B cell (primary cell): ENCODE measurements at regions not wholly inside any gene's neighbourhood (a gene's known extent, or its start where the extent isn't known, plus 50 kb on each side); places are given as distances from the start of the nearest gene placed in this dataset.

Experiments
- ATAC-seq: fragments of 200-7000 bp; cut with Tn5 transposase; one replicate; pipeline ENCODE4 v1.10.0; 2021; ENCODE audit warnings: low read depth, mild to moderate bottlenecking, moderate number of reproducible peaks, moderate library complexity
- CTCF ChIA-PET: fragments of 350-600 bp; sonication (Branson Sonifier 250); formaldehyde crosslinking; loops from one replicate; lab custom pipeline; 2021; ENCODE audit warnings: antibody characterized with exemption, inconsistent platforms; lab: Charles Lee
- POLR2A ChIA-PET: fragments of 350-600 bp; sonication (Branson Sonifier 250); formaldehyde crosslinking; loops from one replicate; lab custom pipeline; 2021; ENCODE audit warnings: antibody characterized with exemption; lab: Charles Lee
- DNase-seq: peaks from one replicate; pipeline ENCODE4 v3.0.0; 2013
- H2AFZ ChIP-seq: 2 replicates; pipeline ENCODE4 v1.6.1; 2012; ENCODE audit warnings: mild to moderate bottlenecking, low read depth, low read length; ENCODE audit not compliant: insufficient read depth, poor library complexity, severe bottlenecking
- H3K27ac ChIP-seq, 2 donors: 1 replicate in 1 of 2; 2 replicates in 1 of 2; pipeline ENCODE4 v1.5.1; 2012 to 2013; ENCODE audit warnings: low read length in 2 of 2, mild to moderate bottlenecking in 2 of 2, moderate library complexity in 1 of 2
- H3K27me3 ChIP-seq, 4 experiments: fragments of 200-600 bp in 1 of 4; sonication (generic) in 1 of 4; replicated peaks in 1 of 4; 1 replicate in 2 of 4; 2 replicates in 2 of 4; pipeline versions ENCODE4 v1.6.1 to v1.7.0; 2013 to 2016; ENCODE audit warnings: low read length in 3 of 4, mild to moderate bottlenecking in 2 of 4, mixed read lengths in 1 of 4, moderate library complexity in 1 of 4; ENCODE audit not compliant: insufficient read depth in 4 of 4, control insufficient read depth in 3 of 4; ENCODE audit errors: control extremely low read depth in 1 of 4
- H3K36me3 ChIP-seq, 2 experiments: replicated peaks in 1 of 2; 1 replicate in 1 of 2; 2 replicates in 1 of 2; pipeline versions ENCODE4 v1.6.1 to v1.7.1; 2013; ENCODE audit warnings: low read length in 1 of 2; ENCODE audit not compliant: insufficient read depth in 2 of 2, control insufficient read depth in 1 of 2; ENCODE audit errors: control extremely low read depth in 1 of 2, extremely low read depth in 1 of 2
- H3K4me1 ChIP-seq, 2 donors: fragments of 200-600 bp in 1 of 2; sonication (generic) in 1 of 2; 1 replicate in 1 of 2; 2 replicates in 1 of 2; pipeline versions ENCODE4 v1.5.1 to v1.6.1; 2013 to 2017; ENCODE audit warnings: low read length in 2 of 2; ENCODE audit not compliant: control insufficient read depth in 2 of 2, insufficient read depth in 2 of 2
- H3K4me2 ChIP-seq: replicated peaks from 2 replicates; pipeline ENCODE3; 2012; ENCODE audit warnings: mild to moderate bottlenecking, low read depth, low read length; ENCODE audit not compliant: poor library complexity, severe bottlenecking
- H3K4me3 ChIP-seq, 5 experiments: fragments of 200-600 bp in 1 of 5; sonication (generic) in 1 of 5; 1 replicate in 3 of 5; 2 replicates in 2 of 5; pipeline versions ENCODE4 v1.5.1 to v1.7.0; 2011 to 2016; ENCODE audit warnings: low read length in 4 of 5, mild to moderate bottlenecking in 4 of 5, low read depth in 2 of 5, control low read depth in 1 of 5, moderate library complexity in 1 of 5; ENCODE audit not compliant: insufficient read depth in 1 of 5; ENCODE audit errors: control extremely low read depth in 1 of 5, extremely low read depth in 1 of 5
- H3K79me2 ChIP-seq: fragments of 200-600 bp; sonication (generic); one replicate; pipeline ENCODE4 v1.6.0; 2016; ENCODE audit warnings: low read length; ENCODE audit not compliant: control insufficient read depth, insufficient read depth
- H3K9ac ChIP-seq: fragments of 200-600 bp; sonication (generic); 2 replicates; pipeline ENCODE4 v1.6.1; 2017; ENCODE audit warnings: mild to moderate bottlenecking, low read length, moderate library complexity
- H3K9me3 ChIP-seq, 3 donors: one replicate each; pipeline versions ENCODE4 v1.6.1 to v1.7.1; 2013; ENCODE audit warnings: low read length in 2 of 3; ENCODE audit not compliant: control insufficient read depth in 2 of 3, insufficient read depth in 1 of 3; ENCODE audit errors: control extremely low read depth in 1 of 3
- H4K20me1 ChIP-seq: 2 replicates; pipeline ENCODE4 v1.6.0; 2012; ENCODE audit warnings: mild to moderate bottlenecking, low read length; ENCODE audit not compliant: insufficient read depth, control insufficient read depth, poor library complexity, severe bottlenecking
- H3K27ac Mint-ChIP-seq: one replicate; pipeline ENCODE4 v1.8.0; 2021; ENCODE audit warnings: mixed read lengths
- H3K27me3 Mint-ChIP-seq: one replicate; pipeline ENCODE4 v1.8.0; 2021; ENCODE audit warnings: mixed read lengths
- H3K4me1 Mint-ChIP-seq: one replicate; pipeline ENCODE4 v1.8.0; 2021; ENCODE audit warnings: mixed read lengths
- H3K4me3 Mint-ChIP-seq: one replicate; pipeline ENCODE4 v1.8.0; 2021; ENCODE audit warnings: mixed read lengths
- H3K9me3 Mint-ChIP-seq: one replicate; pipeline ENCODE4 v1.8.0; 2022; ENCODE audit warnings: mixed read lengths; ENCODE audit not compliant: insufficient read depth
- EZH2 ChIP-seq: IDR thresholded peaks from 2 replicates; pipeline ENCODE4 v1.6.1; 2012; ENCODE audit warnings: borderline replicate concordance, low read depth, mild to moderate bottlenecking, moderate library complexity, low read length; ENCODE audit not compliant: insufficient read depth, poor library complexity, severe bottlenecking
- whole genome bisulfite sequencing: methylation state at CpG from one replicate; pipeline ENCODE4 v1.1.5; 2013; ENCODE audit warnings: missing lambda C conversion rate; ENCODE audit not compliant: insufficient coverage; 5-methylcytosine and 5-hydroxymethylcytosine counted together
- intact Hi-C: fragments of 100-400 bp; cut with micrococcal nuclease; formaldehyde crosslinking; loops from one replicate; pipeline ENCODE4 v1.10.0; 2022
- TF ChIP-seq, protein P1 (sequence below): fragments of 200-600 bp; IDR thresholded peaks from one replicate; pipeline ENCODE4 v1.8.0; 2022; ENCODE audit warnings: antibody characterized with exemption, mild to moderate bottlenecking

DNA sequence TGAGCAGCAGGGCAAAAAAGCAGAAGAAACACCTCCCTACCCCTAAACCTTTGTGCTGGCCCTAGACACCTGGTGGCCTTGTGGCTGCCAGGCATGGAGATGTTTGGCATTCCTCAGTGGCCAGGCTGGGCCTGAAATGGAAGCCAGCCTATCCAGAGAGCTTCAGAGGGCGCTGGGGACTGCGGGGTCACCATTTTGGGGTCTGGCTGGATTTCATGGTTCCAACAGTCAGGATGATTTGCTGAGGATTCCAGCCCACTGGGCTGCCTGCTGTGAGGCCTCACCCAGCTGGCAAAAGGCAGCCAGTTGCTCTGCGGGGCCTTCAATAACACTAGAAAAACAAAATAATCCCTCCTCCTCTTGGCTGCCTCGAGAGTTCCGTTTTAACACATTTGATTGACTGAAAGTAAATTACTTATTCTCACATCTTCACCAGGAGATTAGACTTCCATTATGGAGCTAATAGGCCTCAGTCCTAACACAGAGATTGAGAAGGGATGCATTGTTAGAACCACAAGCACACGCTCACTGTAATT is 154.1 kb downstream of the EN1 start:
- no peaks in the 10 kb centered on the region for H3K4me1 Mint-ChIP-seq
- no peaks in the 10 kb centered on the region for H3K27me3 Mint-ChIP-seq
- Histone ChIP-seq H4K20me1 (no peaks in the 10 kb centered on the region), H3K9me3 (peaks cover 0 to 14% (median 0%) of the 10 kb centered on the region in 3 donors), H3K4me3 (no peak overlapping the region), H3K9ac (no peak overlapping the region), H3K27ac (no peak overlapping the region), H2AFZ (no peak overlapping the region), H3K79me2 (no peaks in the 10 kb centered on the region), H3K36me3 (no peaks in the 10 kb centered on the region), H3K4me2 (no peak overlapping the region), H3K27me3 (no peaks in the 10 kb centered on the region), H3K4me1 (no peaks in the 10 kb centered on the region)
- DNase-seq (no peak), ATAC-seq (no peak)
- H3K27ac Mint-ChIP-seq: no peak overlapping the region
- H3K4me3 Mint-ChIP-seq: no peak overlapping the region
- 74% methylated on average over 3 of the region's 6 CpGs for WGBS
- peaks cover 3% of the 10 kb centered on the region for H3K9me3 Mint-ChIP-seq
- TF ChIP-seq, protein P1, sequence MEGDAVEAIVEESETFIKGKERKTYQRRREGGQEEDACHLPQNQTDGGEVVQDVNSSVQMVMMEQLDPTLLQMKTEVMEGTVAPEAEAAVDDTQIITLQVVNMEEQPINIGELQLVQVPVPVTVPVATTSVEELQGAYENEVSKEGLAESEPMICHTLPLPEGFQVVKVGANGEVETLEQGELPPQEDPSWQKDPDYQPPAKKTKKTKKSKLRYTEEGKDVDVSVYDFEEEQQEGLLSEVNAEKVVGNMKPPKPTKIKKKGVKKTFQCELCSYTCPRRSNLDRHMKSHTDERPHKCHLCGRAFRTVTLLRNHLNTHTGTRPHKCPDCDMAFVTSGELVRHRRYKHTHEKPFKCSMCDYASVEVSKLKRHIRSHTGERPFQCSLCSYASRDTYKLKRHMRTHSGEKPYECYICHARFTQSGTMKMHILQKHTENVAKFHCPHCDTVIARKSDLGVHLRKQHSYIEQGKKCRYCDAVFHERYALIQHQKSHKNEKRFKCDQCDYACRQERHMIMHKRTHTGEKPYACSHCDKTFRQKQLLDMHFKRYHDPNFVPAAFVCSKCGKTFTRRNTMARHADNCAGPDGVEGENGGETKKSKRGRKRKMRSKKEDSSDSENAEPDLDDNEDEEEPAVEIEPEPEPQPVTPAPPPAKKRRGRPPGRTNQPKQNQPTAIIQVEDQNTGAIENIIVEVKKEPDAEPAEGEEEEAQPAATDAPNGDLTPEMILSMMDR: no peak
- TF ChIP-seq EZH2: no peak
- intact Hi-C loops: no loop called here
- POLR2A ChIA-PET: no interaction called here
- CTCF ChIA-PET: no interaction called here

DNA sequence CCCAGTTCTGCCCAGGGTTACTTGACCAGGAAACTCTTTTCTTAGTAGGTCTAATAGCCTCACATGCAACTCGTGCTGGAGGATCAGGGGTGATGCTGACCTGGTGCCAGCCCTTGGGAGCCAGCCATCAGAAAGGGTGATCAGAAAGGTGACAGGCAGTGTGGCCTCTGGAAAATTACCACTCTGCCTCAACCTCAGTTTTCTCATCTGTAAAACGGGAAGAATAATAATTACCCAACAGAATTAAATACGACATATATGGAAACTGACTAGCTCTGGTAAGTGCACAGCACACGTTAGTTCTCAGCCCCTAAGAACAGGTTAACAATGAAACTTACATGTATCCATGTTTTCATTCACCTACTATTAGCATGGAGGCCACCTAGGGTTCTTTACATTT is 157.6 kb downstream of the EN1 start:
- TF ChIP-seq, protein P1: no peak
- TF ChIP-seq EZH2: no peak
- Mint-ChIP-seq H3K4me1 (no peaks in the 10 kb centered on the region), H3K27me3 (no peaks in the 10 kb centered on the region), H3K27ac (no peak overlapping the region), H3K4me3 (no peak overlapping the region), H3K9me3 (no peaks in the 10 kb centered on the region)
- no peaks in the 10 kb centered on the region for H4K20me1 ChIP-seq
- H3K4me1 ChIP-seq: no peaks in the 10 kb centered on the region
- intact Hi-C loops: no loop called here
- H2AFZ ChIP-seq: no peak overlapping the region
- ChIA-PET CTCF (no interaction called here), POLR2A (no interaction called here)
- no peaks in the 10 kb centered on the region for H3K36me3 ChIP-seq
- H3K27ac ChIP-seq: no peak overlapping the region
- peaks cover 0 to 13% (median 0%) of the 10 kb centered on the region in 3 donors for H3K9me3 ChIP-seq
- WGBS: 90% methylated on average over 4 of the region's 4 CpGs
- H3K4me2 ChIP-seq: no peak overlapping the region
- no peak overlapping the region for H3K9ac ChIP-seq
- H3K79me2 ChIP-seq: no peaks in the 10 kb centered on the region
- ATAC-seq (no peak), DNase-seq (no peak)
- no peak overlapping the region for H3K4me3 ChIP-seq
- H3K27me3 ChIP-seq: no peaks in the 10 kb centered on the region
